Smooth muscle cell (in vitro differentiated cells): ENCODE measurements at regions not wholly inside any gene's neighbourhood (a gene's known extent, or its start where the extent isn't known, plus 50 kb on each side); places are given as distances from the start of the nearest gene placed in this dataset.

Experiments
- DNase-seq: peaks from one replicate; lab custom pipeline; 2025; ENCODE audit not compliant: unreplicated experiment; lab: John Stamatoyannopoulos, UW
- H2AFZ ChIP-seq: fragments of 200-600 bp; sonication (generic); 2 replicates; pipeline ENCODE4 v1.6.0; 2016; ENCODE audit warnings: antibody characterized with exemption, low read depth, mild to moderate bottlenecking
- H3F3A ChIP-seq: fragments of 200-600 bp; sonication (generic); 2 replicates; pipeline ENCODE4 v1.6.0; 2017; ENCODE audit warnings: antibody characterized with exemption, low read depth
- H3K27ac ChIP-seq: fragments of 200-600 bp; sonication (generic); 2 replicates; pipeline ENCODE4 v1.5.1; 2016; ENCODE audit warnings: low read depth, mild to moderate bottlenecking
- H3K27me3 ChIP-seq: fragments of 200-600 bp; sonication (generic); 2 replicates; pipeline ENCODE4 v1.6.1; 2016; ENCODE audit warnings: low read depth, mild to moderate bottlenecking
- H3K36me3 ChIP-seq: fragments of 200-600 bp; sonication (generic); 2 replicates; pipeline ENCODE4 v1.5.1; 2016; ENCODE audit warnings: low read depth
- H3K4me1 ChIP-seq: fragments of 200-600 bp; sonication (generic); 2 replicates; pipeline ENCODE4 v1.5.1; 2016; ENCODE audit warnings: low read depth
- H3K4me2 ChIP-seq: fragments of 200-600 bp; sonication (generic); 2 replicates; pipeline ENCODE4 v1.6.0; 2016; ENCODE audit warnings: mild to moderate bottlenecking
- H3K4me3 ChIP-seq: fragments of 200-600 bp; sonication (generic); 2 replicates; pipeline ENCODE4 v1.5.1; 2016; ENCODE audit warnings: mild to moderate bottlenecking
- H3K79me2 ChIP-seq: fragments of 200-600 bp; sonication (generic); 2 replicates; pipeline ENCODE4 v1.6.0; 2016; ENCODE audit warnings: low read depth, mild to moderate bottlenecking
- H3K9ac ChIP-seq: fragments of 200-600 bp; sonication (generic); 2 replicates; pipeline ENCODE4 v1.6.0; 2016; ENCODE audit warnings: low read depth
- H3K9me3 ChIP-seq: fragments of 200-600 bp; sonication (generic); replicated peaks from 2 replicates; pipeline ENCODE4 v1.5.1; 2016; ENCODE audit warnings: low read depth
- H4K20me1 ChIP-seq: fragments of 200-600 bp; sonication (generic); 2 replicates; pipeline ENCODE4 v1.6.0; 2016; ENCODE audit warnings: low read depth
- WGBS: methylation state at CpG from one replicate; pipeline ENCODE4 v1.1.7; 2016; ENCODE audit warnings: low lambda C conversion rate; 5-methylcytosine and 5-hydroxymethylcytosine counted together
- TF ChIP-seq, protein P1 (sequence below): fragments of 200-600 bp; sonication (generic); IDR thresholded peaks from 2 replicates; pipeline ENCODE4 v1.5.1; 2017; ENCODE audit warnings: borderline replicate concordance, mild to moderate bottlenecking, antibody characterized with exemption; ENCODE audit not compliant: insufficient read depth, poor library complexity, severe bottlenecking

DNA sequence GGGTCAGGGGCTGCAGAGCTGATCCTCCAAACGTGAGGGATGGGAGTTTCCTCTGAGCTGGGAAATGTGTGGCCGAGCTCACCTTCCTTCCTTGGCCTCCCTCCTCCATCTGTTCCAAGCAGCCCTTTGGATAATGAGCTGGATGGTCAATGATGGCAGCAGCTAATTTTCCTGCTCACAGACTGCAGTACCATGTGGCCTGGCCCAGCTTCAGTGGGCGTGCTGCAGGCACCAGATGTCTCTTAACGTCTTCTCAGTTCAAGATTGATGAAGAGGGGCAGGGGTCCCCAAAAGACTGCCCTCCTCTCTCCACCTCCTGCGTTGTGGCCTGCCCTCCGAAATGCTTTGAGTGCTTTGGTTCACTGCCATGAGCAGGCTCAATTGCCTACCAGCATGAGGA, 86.0 kb downstream of the UBIAD1 start:
- Histone ChIP-seq H4K20me1 (no peaks in the 10 kb centered on the region), H3K4me3 (no peak overlapping the region), H3K9me3 (no peaks in the 10 kb centered on the region)

DNA sequence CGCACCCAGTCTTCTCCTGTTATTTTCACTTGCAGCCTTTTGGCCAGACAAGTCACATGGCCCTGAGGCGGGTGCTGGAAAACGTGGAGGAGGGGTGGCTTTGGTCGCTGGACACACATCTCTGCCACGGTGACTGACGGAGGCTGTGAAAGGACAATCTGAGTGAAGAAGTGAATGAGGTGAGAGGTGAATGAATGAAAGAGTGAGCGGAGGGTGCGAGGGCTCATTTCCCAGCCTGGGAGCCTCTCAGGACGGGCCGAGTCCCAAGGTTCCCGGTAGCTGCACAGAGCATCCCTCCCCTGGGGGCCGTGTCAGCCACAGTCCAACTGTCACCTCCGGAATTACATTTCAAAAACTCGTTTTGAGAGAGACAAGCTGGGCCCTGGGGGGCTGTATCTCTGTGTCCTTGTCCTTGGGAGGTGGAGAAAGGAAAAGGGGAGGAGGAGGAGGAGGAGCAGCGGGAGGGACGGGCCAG, 89.6 kb downstream of the UBIAD1 start:
- H3K9me3 ChIP-seq = no peaks in the 10 kb centered on the region
- no peaks in the 10 kb centered on the region for H3K4me1 ChIP-seq
- no peak for DNase-seq
- H4K20me1 ChIP-seq = no peaks in the 10 kb centered on the region
- TF ChIP-seq, protein P1, sequence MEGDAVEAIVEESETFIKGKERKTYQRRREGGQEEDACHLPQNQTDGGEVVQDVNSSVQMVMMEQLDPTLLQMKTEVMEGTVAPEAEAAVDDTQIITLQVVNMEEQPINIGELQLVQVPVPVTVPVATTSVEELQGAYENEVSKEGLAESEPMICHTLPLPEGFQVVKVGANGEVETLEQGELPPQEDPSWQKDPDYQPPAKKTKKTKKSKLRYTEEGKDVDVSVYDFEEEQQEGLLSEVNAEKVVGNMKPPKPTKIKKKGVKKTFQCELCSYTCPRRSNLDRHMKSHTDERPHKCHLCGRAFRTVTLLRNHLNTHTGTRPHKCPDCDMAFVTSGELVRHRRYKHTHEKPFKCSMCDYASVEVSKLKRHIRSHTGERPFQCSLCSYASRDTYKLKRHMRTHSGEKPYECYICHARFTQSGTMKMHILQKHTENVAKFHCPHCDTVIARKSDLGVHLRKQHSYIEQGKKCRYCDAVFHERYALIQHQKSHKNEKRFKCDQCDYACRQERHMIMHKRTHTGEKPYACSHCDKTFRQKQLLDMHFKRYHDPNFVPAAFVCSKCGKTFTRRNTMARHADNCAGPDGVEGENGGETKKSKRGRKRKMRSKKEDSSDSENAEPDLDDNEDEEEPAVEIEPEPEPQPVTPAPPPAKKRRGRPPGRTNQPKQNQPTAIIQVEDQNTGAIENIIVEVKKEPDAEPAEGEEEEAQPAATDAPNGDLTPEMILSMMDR = no peak
- 75% methylated on average over 16 of the region's 16 CpGs for WGBS
- H3K79me2 ChIP-seq = no peaks in the 10 kb centered on the region
- no peak overlapping the region for H3K4me3 ChIP-seq
- no peak overlapping the region for H3K4me2 ChIP-seq
- no peaks in the 10 kb centered on the region for H3F3A ChIP-seq
- no peak overlapping the region for H3K27ac ChIP-seq
- no peaks in the 10 kb centered on the region for H3K36me3 ChIP-seq
- no peak overlapping the region for H3K9ac ChIP-seq
- peaks cover 7% of the 10 kb centered on the region for H3K27me3 ChIP-seq
- H2AFZ ChIP-seq = no peak overlapping the region

More for the DNA sequence above, 86.0 kb downstream of the UBIAD1 start:
- H3K4me1 ChIP-seq = no peaks in the 10 kb centered on the region
- H3K4me2 ChIP-seq = no peak overlapping the region
- no peaks in the 10 kb centered on the region for H3F3A ChIP-seq
- H3K79me2 ChIP-seq = no peaks in the 10 kb centered on the region
- WGBS = 80% methylated on average over 6 of the region's 6 CpGs
- no peak overlapping the region for H3K27ac ChIP-seq
- no peak overlapping the region for H3K9ac ChIP-seq
- H3K27me3 ChIP-seq = peaks cover 38% of the 10 kb centered on the region
- no peak for DNase-seq
- no peak overlapping the region for H2AFZ ChIP-seq
- no peaks in the 10 kb centered on the region for H3K36me3 ChIP-seq
- TF ChIP-seq, protein P1 = no peak

DNA sequence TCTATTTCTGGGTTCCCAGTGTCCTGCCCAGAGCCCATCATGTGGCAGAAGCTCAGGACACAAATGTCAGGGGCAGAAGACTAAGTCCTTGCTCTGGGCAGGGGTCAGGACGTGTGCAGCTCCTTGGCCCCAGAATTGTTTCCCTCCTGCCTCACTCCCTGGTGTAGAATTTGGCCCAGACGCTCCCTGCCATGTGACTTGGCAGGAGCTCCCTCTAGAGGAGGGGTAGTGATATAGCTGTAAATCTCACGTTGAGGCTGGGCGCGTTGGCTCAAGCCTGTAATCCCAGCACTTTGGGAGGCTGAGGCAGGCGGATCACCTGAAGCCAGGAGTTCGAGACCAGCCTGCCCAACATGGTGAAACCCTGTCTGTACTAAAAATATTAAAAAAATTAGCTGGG, 91.2 kb downstream of the UBIAD1 start:
- no peaks in the 10 kb centered on the region for H3K36me3 ChIP-seq
- TF ChIP-seq, protein P1 = peak; percentile 17
- 71% methylated on average over 7 of the region's 7 CpGs for WGBS
- H3K27me3 ChIP-seq = no peaks in the 10 kb centered on the region
- H3K79me2 ChIP-seq = no peaks in the 10 kb centered on the region
- no peak overlapping the region for H3K9ac ChIP-seq
- H3K4me3 ChIP-seq = no peak overlapping the region
- DNase-seq = no peak
- H3K4me1 ChIP-seq = no peaks in the 10 kb centered on the region
- no peaks in the 10 kb centered on the region for H3K9me3 ChIP-seq
- H2AFZ ChIP-seq = no peak overlapping the region
- no peak overlapping the region for H3K27ac ChIP-seq
- H4K20me1 ChIP-seq = no peaks in the 10 kb centered on the region
- H3K4me2 ChIP-seq = no peak overlapping the region
- H3F3A ChIP-seq = no peaks in the 10 kb centered on the region

DNA sequence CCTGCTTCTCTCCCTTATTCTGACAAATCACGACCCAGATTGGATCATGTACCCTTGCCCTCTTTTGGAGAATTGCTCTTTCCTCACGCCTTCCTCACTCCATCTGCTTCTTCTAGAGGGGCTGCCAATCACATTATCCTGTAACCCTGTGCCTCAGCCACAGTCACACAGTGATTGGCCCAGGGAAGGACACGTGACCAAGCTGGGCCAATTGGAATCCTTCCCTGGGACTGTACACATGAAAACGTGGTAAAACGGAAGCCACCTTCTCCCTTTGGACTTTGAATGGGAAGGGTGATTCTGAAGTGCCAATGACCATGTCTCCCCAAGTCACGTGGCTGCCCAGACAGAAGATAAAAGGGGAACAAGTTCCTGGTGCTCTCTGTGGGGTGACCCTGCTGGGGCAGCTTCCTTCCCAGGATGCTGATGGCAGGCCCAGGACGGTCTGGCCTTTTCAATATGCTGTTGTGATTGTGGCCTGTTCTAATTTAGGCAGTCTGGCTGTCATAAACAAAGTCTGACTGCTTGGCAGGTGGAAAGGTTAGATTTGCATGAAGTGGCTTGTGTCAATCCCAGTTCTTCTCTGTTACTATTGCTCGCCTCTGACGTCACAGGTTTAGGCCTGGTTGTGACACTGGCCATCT, 92.9 kb downstream of the UBIAD1 start:
- DNase-seq = no peak
- no peaks in the 10 kb centered on the region for H3K36me3 ChIP-seq
- no peak overlapping the region for H3K4me3 ChIP-seq
- no peaks in the 10 kb centered on the region for H3K4me1 ChIP-seq
- no peak overlapping the region for H3K27ac ChIP-seq
- H3K27me3 ChIP-seq = no peaks in the 10 kb centered on the region
- WGBS = 90% methylated on average over 9 of the region's 9 CpGs
- no peak overlapping the region for H2AFZ ChIP-seq
- no peaks in the 10 kb centered on the region for H3F3A ChIP-seq
- no peak overlapping the region for H3K4me2 ChIP-seq
- H3K79me2 ChIP-seq = no peaks in the 10 kb centered on the region
- no peaks in the 10 kb centered on the region for H3K9me3 ChIP-seq
- TF ChIP-seq, protein P1 = no peak
- H4K20me1 ChIP-seq = no peaks in the 10 kb centered on the region
- H3K9ac ChIP-seq = no peak overlapping the region
